ENCODE measurements at regions not wholly inside any gene's neighbourhood (a gene's known extent, or its start where the extent isn't known, plus 50 kb on each side); places are given as distances from the start of the nearest gene placed in this dataset.
"Not testable (repeated sequence)": the region's sequence is repeated elsewhere in the genome, so short reads cannot be mapped to it uniquely, and the experiment has no call there.

GRCh38 chr1:110267260-110267659 is 57.1 kb downstream of the KCNC4 start:
- Mint-ChIP-seq H3K27me3 (ENCODE audit: low read depth, unreplicated experiment) (peaks cover 47% of the 10 kb centered on the region), H3K4me1 (ENCODE audit: low read depth, unreplicated experiment) (peaks cover 4% of the 10 kb centered on the region), H3K9me3 (ENCODE audit: unreplicated experiment) (peaks cover 6% of the 10 kb centered on the region), H3K4me3 (ENCODE audit: unreplicated experiment) (no peak overlapping the region), H3K36me3 (ENCODE audit: low read depth, unreplicated experiment) (no peaks in the 10 kb centered on the region), H3K27ac (ENCODE audit: unreplicated experiment) (no peak overlapping the region)
- H3K9ac ChIP-seq (ENCODE audit: low read length): no peak overlapping the region
- H3K4me2 ChIP-seq (ENCODE audit: low read length): no peak overlapping the region
- DNase-seq (ENCODE audit: low read depth) (peak; percentile 18), FAIRE-seq (no peak)
- H4K20me1 ChIP-seq (ENCODE audit: insufficient read depth, low read length): no peaks in the 10 kb centered on the region
- peaks cover 3% of the 10 kb centered on the region for H3K9me3 ChIP-seq (ENCODE audit: insufficient read depth, low read depth, low read length)
- H3K36me3 ChIP-seq (ENCODE audit: insufficient read depth, low read length): no peaks in the 10 kb centered on the region
- no peak overlapping the region for H3K27ac ChIP-seq (ENCODE audit: low read depth, low read length)
- TF ChIP-seq CTCF (IDR thresholded peaks at IDR 0.05; ENCODE audit: insufficient read depth, low read depth, low read length) (no peak), EZH2 (IDR thresholded peaks at IDR 0.05; ENCODE audit: insufficient read depth, low read length) (no peak)
- no peaks in the 10 kb centered on the region for H3K4me1 ChIP-seq (ENCODE audit: insufficient read depth, low read length)
- H3K4me3 ChIP-seq (ENCODE audit: insufficient read depth, low read depth, low read length): no peak overlapping the region
- H3K27me3 ChIP-seq (ENCODE audit: insufficient read depth, low read length): peaks cover 34% of the 10 kb centered on the region
- H3K79me2 ChIP-seq (ENCODE audit: insufficient read depth, low read length): no peaks in the 10 kb centered on the region
- no peak overlapping the region for H2AFZ ChIP-seq (ENCODE audit: low read depth, low read length)

- H3K27me3 Mint-ChIP-seq (ENCODE audit: low read depth, unreplicated experiment): peaks cover 24% of the 10 kb centered on the region
- no peak for TF ChIP-seq EZH2 (IDR thresholded peaks at IDR 0.05; ENCODE audit: insufficient read depth, low read length)
- no peak overlapping the region for H3K4me3 Mint-ChIP-seq (ENCODE audit: unreplicated experiment)
- H3K4me1 Mint-ChIP-seq (ENCODE audit: low read depth, unreplicated experiment): peaks cover 4% of the 10 kb centered on the region
- no peak overlapping the region for H3K9ac ChIP-seq (ENCODE audit: low read length)
- H3K27me3 ChIP-seq (ENCODE audit: insufficient read depth, low read length): peaks cover 24% of the 10 kb centered on the region
- no peak overlapping the region for H3K4me3 ChIP-seq (ENCODE audit: insufficient read depth, low read depth, low read length)
- H3K9me3 ChIP-seq (ENCODE audit: insufficient read depth, low read depth, low read length): peaks cover 3% of the 10 kb centered on the region
- H3K36me3 Mint-ChIP-seq (ENCODE audit: low read depth, unreplicated experiment): no peaks in the 10 kb centered on the region
- H2AFZ ChIP-seq (ENCODE audit: low read depth, low read length): no peak overlapping the region
- no peaks in the 10 kb centered on the region for H3K36me3 ChIP-seq (ENCODE audit: insufficient read depth, low read length)
- H3K4me1 ChIP-seq (ENCODE audit: insufficient read depth, low read length): no peaks in the 10 kb centered on the region
- H3K79me2 ChIP-seq (ENCODE audit: insufficient read depth, low read length): no peaks in the 10 kb centered on the region
- H3K27ac Mint-ChIP-seq (ENCODE audit: unreplicated experiment): no peak overlapping the region
- H3K4me2 ChIP-seq (ENCODE audit: low read length): no peak overlapping the region
- FAIRE-seq (no peak), DNase-seq (ENCODE audit: low read depth) (no peak)
- H3K27ac ChIP-seq (ENCODE audit: low read depth, low read length): no peak overlapping the region
- no peaks in the 10 kb centered on the region for H4K20me1 ChIP-seq (ENCODE audit: insufficient read depth, low read length)
- peaks cover 13% of the 10 kb centered on the region for H3K9me3 Mint-ChIP-seq (ENCODE audit: unreplicated experiment)
Measured at GRCh38 chr1:110272045-110272444, 61.9 kb downstream of the KCNC4 start.

- peaks cover 13% of the 10 kb centered on the region for H3K9me3 Mint-ChIP-seq (ENCODE audit: unreplicated experiment)
- H3K27ac ChIP-seq (ENCODE audit: low read depth, low read length); H3K4me1 ChIP-seq (ENCODE audit: insufficient read depth, low read length); H3K4me1 Mint-ChIP-seq (ENCODE audit: low read depth, unreplicated experiment); H3K27ac Mint-ChIP-seq (ENCODE audit: unreplicated experiment); H3K4me2 ChIP-seq (ENCODE audit: low read length); FAIRE-seq; H3K79me2 ChIP-seq (ENCODE audit: insufficient read depth, low read length); H4K20me1 ChIP-seq (ENCODE audit: insufficient read depth, low read length); H3K4me3 ChIP-seq (ENCODE audit: insufficient read depth, low read depth, low read length); DNase-seq (ENCODE audit: low read depth); H2AFZ ChIP-seq (ENCODE audit: low read depth, low read length); H3K36me3 ChIP-seq (ENCODE audit: insufficient read depth, low read length); H3K9ac ChIP-seq (ENCODE audit: low read length); H3K4me3 Mint-ChIP-seq (ENCODE audit: unreplicated experiment); H3K36me3 Mint-ChIP-seq (ENCODE audit: low read depth, unreplicated experiment); H3K9me3 ChIP-seq (ENCODE audit: insufficient read depth, low read depth, low read length): not testable (repeated sequence)
- H3K27me3 ChIP-seq (ENCODE audit: insufficient read depth, low read length): peaks cover 27% of the 10 kb centered on the region
- peaks cover 21% of the 10 kb centered on the region for H3K27me3 Mint-ChIP-seq (ENCODE audit: low read depth, unreplicated experiment)
Measured at GRCh38 chr1:110273832-110274231, 63.7 kb downstream of the KCNC4 start.
